HepG2 (cell line): ENCODE measurements at regions not wholly inside any gene's neighbourhood (a gene's known extent, or its start where the extent isn't known, plus 50 kb on each side); places are given as distances from the start of the nearest gene placed in this dataset.

Experiments
- AHDC1 ChIP-seq: sonication (generic); formaldehyde crosslinking; IDR thresholded peaks from 2 replicates; pipeline ENCODE4 v1.5.1; 2020; ENCODE audit warnings: mild to moderate bottlenecking, missing genetic modification reagents, borderline replicate concordance
- ARID5B ChIP-seq: IDR thresholded peaks from 2 replicates; pipeline ENCODE4 v1.4.0; 2020; ENCODE audit warnings: mild to moderate bottlenecking, missing genetic modification reagents
- CEBPB ChIP-seq: IDR thresholded peaks from 2 replicates; pipeline ENCODE4 v1.6.1; 2011; ENCODE audit warnings: low read depth, low read length, improper control_type of control experiment, borderline replicate concordance
- ELF1 ChIP-seq: sonication (generic); formaldehyde crosslinking; IDR thresholded peaks from 2 replicates; pipeline ENCODE4 v1.4.0; 2020; ENCODE audit warnings: missing genetic modification reagents
- FOXA1 ChIP-seq, 2 experiments: fragments of 450-650 bp in 1 of 2; sonication (generic) in 1 of 2; formaldehyde crosslinking in 1 of 2; IDR thresholded peaks; 2 replicates each; pipeline versions ENCODE4 v1.4.0 to v1.6.1; 2016 to 2020; ENCODE audit warnings: missing genetic modification reagents in 1 of 2
- FOXA3 ChIP-seq: IDR thresholded peaks from 2 replicates; pipeline ENCODE4 v1.6.1; 2016; ENCODE audit warnings: missing genetic modification reagents, missing compliant biosample characterization
- FOXJ3 ChIP-seq: sonication (generic); formaldehyde crosslinking; IDR thresholded peaks from 2 replicates; pipeline ENCODE4 v1.4.0; 2020; ENCODE audit warnings: missing genetic modification reagents, mild to moderate bottlenecking, borderline replicate concordance
- HDAC1 ChIP-seq: sonication (generic); formaldehyde crosslinking; IDR thresholded peaks from 2 replicates; pipeline ENCODE4 v1.5.1; 2020; ENCODE audit warnings: mild to moderate bottlenecking, missing genetic modification reagents
- KDM5A ChIP-seq: fragments of 200-600 bp; sonication (generic); IDR thresholded peaks from 2 replicates; pipeline ENCODE4 v1.7.0; 2018; ENCODE audit warnings: antibody characterized with exemption, mild to moderate bottlenecking, low read length, borderline replicate concordance
- LCORL ChIP-seq, 2 experiments: fragments of 450-650 bp in 1 of 2; sonication (generic) in 1 of 2; formaldehyde crosslinking in 1 of 2; IDR thresholded peaks; 2 replicates each; pipeline versions ENCODE4 v1.5.0 to v1.6.1; 2017 to 2020; ENCODE audit warnings: antibody characterized with exemption in 1 of 2, missing genetic modification reagents in 1 of 2
- PAX8 ChIP-seq: sonication (generic); formaldehyde crosslinking; IDR thresholded peaks from 2 replicates; pipeline ENCODE4 v1.8.0; 2022; ENCODE audit warnings: mild to moderate bottlenecking, missing genetic modification reagents, borderline replicate concordance
- PHF21A ChIP-seq: sonication (generic); formaldehyde crosslinking; IDR thresholded peaks from 2 replicates; pipeline ENCODE4 v1.5.0; 2020; ENCODE audit warnings: mild to moderate bottlenecking, missing genetic modification reagents
- SMAD3 ChIP-seq: sonication (generic); formaldehyde crosslinking; IDR thresholded peaks from 2 replicates; pipeline ENCODE4 v1.4.0; 2020; ENCODE audit warnings: missing genetic modification reagents
- SNAPC2 ChIP-seq: sonication (generic); formaldehyde crosslinking; IDR thresholded peaks from 2 replicates; pipeline ENCODE4 v1.8.1; 2022; ENCODE audit warnings: mild to moderate bottlenecking, missing genetic modification reagents
- ZBTB33 ChIP-seq: sonication (generic); formaldehyde crosslinking; IDR thresholded peaks from 2 replicates; pipeline ENCODE4 v1.4.0; 2020; ENCODE audit warnings: missing genetic modification reagents
- ZFP1 ChIP-seq: IDR thresholded peaks from 2 replicates; pipeline ENCODE4 v1.6.1; 2016
- ZNF558 ChIP-seq: sonication (generic); formaldehyde crosslinking; IDR thresholded peaks from 2 replicates; pipeline ENCODE4 v1.9.0; 2022; ENCODE audit warnings: mild to moderate bottlenecking, missing genetic modification reagents, borderline replicate concordance

- TF ChIP-seq ZBTB33 (CRISPR knock-in tag) (no peak), PHF21A (CRISPR knock-in tag) (0 out of 2 replicates have a peak, but pooled peaks have one; percentile 43), HDAC1 (CRISPR knock-in tag) (0 out of 2 replicates have a peak, but pooled peaks have one; percentile 26), PAX8 (no peak), CEBPB (peak; percentile 95), ELF1 (CRISPR knock-in tag) (peak; percentile 28; the same call in 1 of the 2 replicates), FOXJ3 (CRISPR knock-in tag) (peak; percentile 34; the same call in 1 of the 2 replicates), FOXA1 (IDR thresholded peaks at IDR 0.05) (no peak), FOXA1 (CRISPR knock-in tag; IDR thresholded peaks at IDR 0.05) (peak; percentile 74), SNAPC2 (CRISPR knock-in tag) (0 out of 2 replicates have a peak, but pooled peaks have one; percentile 29), LCORL (IDR thresholded peaks at IDR 0.05) (no peak), LCORL (CRISPR knock-in tag; IDR thresholded peaks at IDR 0.05) (0 out of 2 replicates have a peak, but pooled peaks have one; percentile 27), SMAD3 (CRISPR knock-in tag) (0 out of 2 replicates have a peak, but pooled peaks have one; percentile 27), ZNF558 (no peak), KDM5A (no peak), AHDC1 (CRISPR knock-in tag) (peak; percentile 59; the same call in 1 of the 2 replicates), ZFP1 (no peak), FOXA3 (CRISPR knock-in tag) (peak; percentile 76), ARID5B (CRISPR knock-in tag) (peak; percentile 70)
These were observed 272.5 kb downstream of the CLIC5 start (continued) for GRCh38 chr6:45743028-45743615.
